Muscle layer of duodenum (tissue), 2 donors: ENCODE measurements at regions not wholly inside any gene's neighbourhood (a gene's known extent, or its start where the extent isn't known, plus 50 kb on each side); places are given as distances from the start of the nearest gene placed in this dataset.

Experiments used
- H3K27ac ChIP-seq: one replicate; pipeline ENCODE4 v1.7.0; 2013; ENCODE audit warnings: mild to moderate bottlenecking, low read length
- H3K27me3 ChIP-seq: one replicate; pipeline ENCODE4 v1.7.0; 2013; ENCODE audit warnings: low read depth, mild to moderate bottlenecking, control low read depth, low read length
- H3K36me3 ChIP-seq, 2 donors: one replicate each; pipeline ENCODE4 v1.7.0; 2013; ENCODE audit warnings: low read length in 2 of 2, control low read depth in 1 of 2, mild to moderate bottlenecking in 1 of 2; ENCODE audit not compliant: insufficient read depth in 2 of 2, control insufficient read depth in 1 of 2
- H3K4me1 ChIP-seq, 2 donors: one replicate each; pipeline ENCODE4 v1.7.0; 2013; ENCODE audit warnings: low read length in 2 of 2, mild to moderate bottlenecking in 2 of 2, control low read depth in 1 of 2, moderate library complexity in 1 of 2; ENCODE audit not compliant: insufficient read depth in 2 of 2, control insufficient read depth in 1 of 2
- H3K4me3 ChIP-seq, 2 donors: one replicate each; pipeline ENCODE4 v1.7.0; 2013; ENCODE audit warnings: low read length in 2 of 2, low read depth in 1 of 2, mild to moderate bottlenecking in 1 of 2
- H3K9me3 ChIP-seq, 2 donors: one replicate each; pipeline ENCODE4 v1.7.0; 2013; ENCODE audit warnings: low read length in 2 of 2, control low read depth in 1 of 2, mild to moderate bottlenecking in 1 of 2; ENCODE audit not compliant: control insufficient read depth in 1 of 2
- donor health status: healthy.

GRCh38 chr15:93831641-93832040 lies 399.7 kb upstream of the MCTP2 start:
- H3K27me3 ChIP-seq = no peaks in the 10 kb centered on the region
- H3K4me1 ChIP-seq = peaks cover 0 to 6% of the 10 kb centered on the region in 2 donors
- no peak overlapping the region for H3K27ac ChIP-seq
- no peak overlapping the region for H3K4me3 ChIP-seq
- no peaks in the 10 kb centered on the region for H3K9me3 ChIP-seq
- H3K36me3 ChIP-seq = no peaks in the 10 kb centered on the region

- no peaks in the 10 kb centered on the region for H3K36me3 ChIP-seq
- H3K27me3 ChIP-seq = no peaks in the 10 kb centered on the region
- H3K4me3 ChIP-seq = no peak overlapping the region
- H3K27ac ChIP-seq = no peak overlapping the region
- peaks cover 0 to 6% of the 10 kb centered on the region in 2 donors for H3K4me1 ChIP-seq
- no peaks in the 10 kb centered on the region for H3K9me3 ChIP-seq
These were observed 400.9 kb upstream of the MCTP2 start for GRCh38 chr15:93830221-93831080.

GRCh38 chr15:93829115-93829870 lies 402.1 kb upstream of the MCTP2 start:
- Histone ChIP-seq H3K36me3 (no peaks in the 10 kb centered on the region), H3K4me3 (no peak overlapping the region), H3K27ac (no peak overlapping the region), H3K4me1 (peaks cover 0 to 6% of the 10 kb centered on the region in 2 donors), H3K27me3 (no peaks in the 10 kb centered on the region), H3K9me3 (no peaks in the 10 kb centered on the region)

- H3K4me1 ChIP-seq = peaks cover 0 to 6% of the 10 kb centered on the region in 2 donors
- H3K36me3 ChIP-seq = no peaks in the 10 kb centered on the region
- H3K27me3 ChIP-seq = no peaks in the 10 kb centered on the region
- H3K27ac ChIP-seq = no peak overlapping the region
- no peaks in the 10 kb centered on the region for H3K9me3 ChIP-seq
- H3K4me3 ChIP-seq = no peak overlapping the region
These were observed 404.6 kb upstream of the MCTP2 start for GRCh38 chr15:93826790-93827189.

- H3K4me3 ChIP-seq = no peak overlapping the region
- H3K9me3 ChIP-seq = no peaks in the 10 kb centered on the region
- H3K27ac ChIP-seq = no peak overlapping the region
- peaks cover 0 to 6% of the 10 kb centered on the region in 2 donors for H3K4me1 ChIP-seq
- H3K36me3 ChIP-seq = no peaks in the 10 kb centered on the region
- H3K27me3 ChIP-seq = no peaks in the 10 kb centered on the region
These were observed 405.1 kb upstream of the MCTP2 start for GRCh38 chr15:93826293-93826692.

- Histone ChIP-seq H3K4me1 (peaks cover 0 to 1% of the 10 kb centered on the region in 2 donors), H3K9me3 (no peaks in the 10 kb centered on the region), H3K4me3 (no peak overlapping the region), H3K27me3 (no peaks in the 10 kb centered on the region), H3K36me3 (no peaks in the 10 kb centered on the region), H3K27ac (no peak overlapping the region)
These were observed 405.7 kb upstream of the MCTP2 start for GRCh38 chr15:93825682-93826081.

GRCh38 chr15:93823971-93824913 lies 407.1 kb upstream of the MCTP2 start:
- Histone ChIP-seq H3K27ac (no peak overlapping the region), H3K4me1 (no peaks in the 10 kb centered on the region), H3K36me3 (no peaks in the 10 kb centered on the region), H3K9me3 (no peaks in the 10 kb centered on the region), H3K4me3 (no peak overlapping the region), H3K27me3 (no peaks in the 10 kb centered on the region)

- Histone ChIP-seq H3K36me3 (no peaks in the 10 kb centered on the region), H3K4me1 (no peaks in the 10 kb centered on the region), H3K4me3 (no peak overlapping the region), H3K27ac (no peak overlapping the region), H3K9me3 (no peaks in the 10 kb centered on the region), H3K27me3 (no peaks in the 10 kb centered on the region)
These were observed 410.8 kb upstream of the MCTP2 start for GRCh38 chr15:93820566-93820965.

- Histone ChIP-seq H3K27ac (no peak overlapping the region), H3K27me3 (no peaks in the 10 kb centered on the region), H3K4me1 (no peaks in the 10 kb centered on the region), H3K4me3 (no peak overlapping the region), H3K9me3 (no peaks in the 10 kb centered on the region), H3K36me3 (no peaks in the 10 kb centered on the region)
These were observed 411.5 kb upstream of the MCTP2 start for GRCh38 chr15:93819826-93820225.

GRCh38 chr15:93816815-93817214 lies 414.5 kb upstream of the MCTP2 start:
- H3K4me3 ChIP-seq = no peak overlapping the region
- no peaks in the 10 kb centered on the region for H3K27me3 ChIP-seq
- no peaks in the 10 kb centered on the region for H3K9me3 ChIP-seq
- no peaks in the 10 kb centered on the region for H3K4me1 ChIP-seq
- no peaks in the 10 kb centered on the region for H3K36me3 ChIP-seq
- H3K27ac ChIP-seq = no peak overlapping the region

GRCh38 chr15:93811305-93811704 lies 420.1 kb upstream of the MCTP2 start:
- H3K36me3 ChIP-seq = no peaks in the 10 kb centered on the region
- H3K4me1 ChIP-seq = no peaks in the 10 kb centered on the region
- H3K27me3 ChIP-seq = no peaks in the 10 kb centered on the region
- no peak overlapping the region for H3K4me3 ChIP-seq
- H3K9me3 ChIP-seq = no peaks in the 10 kb centered on the region
- H3K27ac ChIP-seq = no peak overlapping the region
